ENCODE measurements at regions not wholly inside any gene's neighbourhood (a gene's known extent, or its start where the extent isn't known, plus 50 kb on each side); places are given as distances from the start of the nearest gene placed in this dataset.
"Not testable (repeated sequence)": the region's sequence is repeated elsewhere in the genome, so short reads cannot be mapped to it uniquely, and the experiment has no call there.

- H3K4me3 ChIP-seq (ENCODE audit: low read depth, low read length): no peak overlapping the region
- no peaks in the 10 kb centered on the region for H3K27me3 ChIP-seq (ENCODE audit: control insufficient read depth, insufficient read depth, low read length)
- TF ChIP-seq CTCF (IDR thresholded peaks at IDR 0.05; ENCODE audit: insufficient read depth, low read length, poor library complexity, severe bottlenecking): no peak
- no peak for DNase-seq (ENCODE audit: low read depth)
- no peaks in the 10 kb centered on the region for H3K36me3 ChIP-seq (ENCODE audit: control insufficient read depth, insufficient read depth, low read length)
These were observed 186.4 kb upstream of the PTGFR start for GRCh38 chr1:78304341-78304740.

GRCh38 chr1:78304761-78305160 is 186.0 kb upstream of the PTGFR start:
- DNase-seq (ENCODE audit: low read depth): no peak
- H3K36me3 ChIP-seq (ENCODE audit: control insufficient read depth, insufficient read depth, low read length): no peaks in the 10 kb centered on the region
- TF ChIP-seq CTCF (IDR thresholded peaks at IDR 0.05; ENCODE audit: insufficient read depth, low read length, poor library complexity, severe bottlenecking): no peak
- no peak overlapping the region for H3K4me3 ChIP-seq (ENCODE audit: low read depth, low read length)
- H3K27me3 ChIP-seq (ENCODE audit: control insufficient read depth, insufficient read depth, low read length): no peaks in the 10 kb centered on the region

- H3K36me3 ChIP-seq (ENCODE audit: control insufficient read depth, insufficient read depth, low read length); H3K27me3 ChIP-seq (ENCODE audit: control insufficient read depth, insufficient read depth, low read length); DNase-seq (ENCODE audit: low read depth); H3K4me3 ChIP-seq (ENCODE audit: low read depth, low read length): not testable (repeated sequence)
These were observed 180.5 kb upstream of the PTGFR start for GRCh38 chr1:78310261-78310660.

GRCh38 chr1:78318011-78318410 is 172.8 kb upstream of the PTGFR start:
- H3K27me3 ChIP-seq (ENCODE audit: control insufficient read depth, insufficient read depth, low read length): no peaks in the 10 kb centered on the region
- no peak for DNase-seq (ENCODE audit: low read depth)
- H3K4me3 ChIP-seq (ENCODE audit: low read depth, low read length): no peak overlapping the region
- TF ChIP-seq CTCF (IDR thresholded peaks at IDR 0.05; ENCODE audit: insufficient read depth, low read length, poor library complexity, severe bottlenecking): no peak
- no peaks in the 10 kb centered on the region for H3K36me3 ChIP-seq (ENCODE audit: control insufficient read depth, insufficient read depth, low read length)

GRCh38 chr1:78319603-78320002 is 171.2 kb upstream of the PTGFR start:
- H3K36me3 ChIP-seq (ENCODE audit: control insufficient read depth, insufficient read depth, low read length): no peaks in the 10 kb centered on the region
- no peaks in the 10 kb centered on the region for H3K27me3 ChIP-seq (ENCODE audit: control insufficient read depth, insufficient read depth, low read length)
- no peak overlapping the region for H3K4me3 ChIP-seq (ENCODE audit: low read depth, low read length)
- TF ChIP-seq CTCF (IDR thresholded peaks at IDR 0.05; ENCODE audit: insufficient read depth, low read length, poor library complexity, severe bottlenecking): no peak
- no peak for DNase-seq (ENCODE audit: low read depth)

GRCh38 chr1:78322928-78323680 is 167.7 kb upstream of the PTGFR start:
- H3K36me3 ChIP-seq (ENCODE audit: control insufficient read depth, insufficient read depth, low read length): no peaks in the 10 kb centered on the region
- no peak for TF ChIP-seq CTCF (IDR thresholded peaks at IDR 0.05; ENCODE audit: insufficient read depth, low read length, poor library complexity, severe bottlenecking)
- DNase-seq (ENCODE audit: low read depth): no peak

More at GRCh38 chr1:78322928-78323680, 167.7 kb upstream of the PTGFR start:
- no peak overlapping the region for H3K4me3 ChIP-seq (ENCODE audit: low read depth, low read length)
- H3K27me3 ChIP-seq (ENCODE audit: control insufficient read depth, insufficient read depth, low read length): no peaks in the 10 kb centered on the region
